Fibroblast of skin of right biceps (primary cell): ENCODE measurements at regions not wholly inside any gene's neighbourhood (a gene's known extent, or its start where the extent isn't known, plus 50 kb on each side); places are given as distances from the start of the nearest gene placed in this dataset.
"Not testable (repeated sequence)": the region's sequence is repeated elsewhere in the genome, so short reads cannot be mapped to it uniquely, and the experiment has no call there.

Source experiments
- DNase-seq: peaks from one replicate; pipeline ENCODE4 v3.0.0-alpha.2; 2013

DNA sequence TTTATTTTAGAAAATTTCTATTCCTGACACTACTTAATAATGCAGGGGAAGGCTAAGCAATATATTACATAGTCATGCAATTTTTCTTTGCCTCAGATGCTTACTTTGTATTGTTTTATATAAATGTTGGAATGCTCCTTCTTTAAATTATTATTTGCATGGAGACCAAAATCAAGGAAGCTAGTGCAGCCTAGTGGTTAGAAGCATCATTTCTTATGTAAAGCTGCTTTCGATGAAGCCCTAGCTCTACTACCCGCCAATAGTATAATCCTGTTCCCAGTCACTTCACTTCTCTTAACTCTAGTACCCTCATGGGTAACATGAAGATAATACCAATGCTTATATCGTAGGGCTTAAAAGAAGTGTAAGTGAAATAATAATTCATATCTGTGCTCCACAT, 198.9 kb downstream of the LRATD1 start:
- DNase-seq, result peak; percentile 4

DNA sequence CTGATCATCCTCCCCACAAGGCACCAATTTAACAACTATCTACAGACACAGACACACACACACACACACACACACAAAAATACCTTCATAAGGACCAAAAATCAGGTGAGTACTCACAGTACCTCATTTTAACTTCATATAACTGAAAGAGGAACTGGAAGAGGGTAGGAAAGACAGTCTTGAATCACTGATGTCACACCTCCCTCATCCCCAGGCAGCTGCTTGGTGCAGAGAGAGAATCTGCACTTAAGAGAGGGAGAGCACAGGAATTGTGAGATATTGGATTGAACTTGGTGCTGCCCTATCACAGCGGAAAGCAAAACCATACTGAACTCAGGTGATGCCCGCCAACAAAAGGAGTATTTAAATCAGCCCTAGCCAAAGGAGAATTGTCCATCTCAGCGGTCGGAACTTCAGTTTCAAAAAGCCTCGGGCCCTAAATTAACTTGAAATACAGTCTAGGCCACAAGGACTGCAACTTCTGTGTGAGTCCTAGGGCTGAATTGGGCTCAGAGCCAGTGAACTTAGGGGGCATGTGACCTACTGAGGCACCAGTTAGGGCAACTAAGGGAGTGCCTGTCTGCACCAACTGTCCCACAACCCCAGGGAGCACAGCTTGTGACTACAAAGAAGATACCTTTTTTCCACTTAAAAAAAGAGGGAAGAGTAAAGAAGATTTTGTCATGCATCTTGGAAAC, 211.1 kb downstream of the LRATD1 start:
- DNase-seq, result no peak

- DNase-seq, result no peak
Observed at GRCh38 chr2:14855751-14856150, 223.2 kb downstream of the LRATD1 start.

DNA sequence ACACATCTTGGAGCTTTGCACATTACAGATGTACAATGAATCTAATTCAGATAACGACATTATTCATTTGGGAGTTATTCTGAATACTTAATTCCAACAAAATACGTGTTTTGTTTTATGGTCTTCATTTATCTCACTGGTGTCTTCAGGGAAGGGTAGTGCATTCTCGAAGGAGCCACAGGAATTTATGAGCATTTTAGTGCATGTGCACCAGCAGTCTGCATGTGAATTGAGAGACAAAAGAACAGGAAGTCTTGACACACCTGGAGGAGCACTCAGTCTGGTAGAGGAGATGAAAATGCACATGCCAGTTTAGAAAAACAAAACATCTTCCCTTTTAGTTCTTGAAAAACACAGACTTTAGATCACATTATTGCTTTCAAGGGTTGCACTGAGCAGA, 228.7 kb downstream of the LRATD1 start:
- no peak for DNase-seq

- no peak for DNase-seq
Observed at GRCh38 chr2:14866736-14867352, 234.3 kb downstream of the LRATD1 start.

GRCh38 chr2:14867853-14868252, 235.3 kb downstream of the LRATD1 start:
- DNase-seq, result no peak

GRCh38 chr2:14872779-14873325, 240.3 kb downstream of the LRATD1 start:
- DNase-seq, result no peak

DNA sequence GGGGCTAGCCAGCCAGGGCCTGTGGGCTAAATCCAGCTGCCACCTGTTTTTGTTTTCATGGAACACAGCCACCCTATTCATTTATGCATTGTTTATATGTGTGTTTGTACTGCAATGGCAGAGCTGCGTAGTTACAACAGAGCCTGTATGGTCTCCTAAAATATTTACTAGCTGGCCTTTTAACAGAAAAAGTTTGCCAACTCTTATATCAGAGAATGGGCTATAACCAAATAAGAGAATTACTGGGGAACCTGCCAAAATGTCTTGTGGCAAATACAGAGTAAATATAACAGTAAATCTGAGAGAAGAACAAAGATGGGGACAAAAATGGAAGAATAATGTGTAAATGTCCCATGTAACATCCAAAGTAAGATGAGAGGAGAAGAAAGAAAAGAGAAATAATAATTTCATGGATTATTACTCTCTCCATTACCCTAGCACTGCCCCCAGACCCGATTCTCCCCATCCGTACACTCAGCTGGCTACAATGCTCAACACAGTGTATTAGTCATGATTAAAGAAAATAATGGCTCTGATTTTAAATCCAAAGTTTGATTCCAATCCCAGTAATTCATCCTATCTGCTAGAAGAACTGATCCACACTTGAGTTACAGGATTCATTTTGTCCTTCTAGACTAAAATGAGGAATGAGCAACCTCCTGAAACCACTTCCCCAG, 249.3 kb downstream of the LRATD1 start:
- no peak for DNase-seq

DNA sequence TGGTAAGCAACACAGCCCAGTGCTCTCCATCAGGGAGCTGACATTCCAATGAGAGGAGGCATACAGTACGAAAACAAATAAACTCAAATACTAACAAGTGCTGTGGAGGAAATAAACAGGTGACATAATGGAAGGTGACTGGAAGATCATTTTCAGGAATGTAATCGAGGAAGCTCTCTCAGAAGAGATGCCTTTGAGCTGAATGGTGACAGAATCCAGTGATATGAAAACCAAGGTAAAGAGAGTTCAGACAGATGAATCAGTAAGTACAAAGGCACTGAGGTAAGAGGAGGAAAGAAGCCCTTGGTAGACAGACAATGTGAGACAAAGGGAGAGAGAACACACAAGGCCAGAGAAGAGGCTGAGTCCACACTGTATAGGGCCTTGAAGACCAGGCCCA, 252.1 kb downstream of the LRATD1 start:
- DNase-seq, result no peak

GRCh38 chr2:14891546-14891945, 259.0 kb downstream of the LRATD1 start:
- DNase-seq, result no peak

DNA sequence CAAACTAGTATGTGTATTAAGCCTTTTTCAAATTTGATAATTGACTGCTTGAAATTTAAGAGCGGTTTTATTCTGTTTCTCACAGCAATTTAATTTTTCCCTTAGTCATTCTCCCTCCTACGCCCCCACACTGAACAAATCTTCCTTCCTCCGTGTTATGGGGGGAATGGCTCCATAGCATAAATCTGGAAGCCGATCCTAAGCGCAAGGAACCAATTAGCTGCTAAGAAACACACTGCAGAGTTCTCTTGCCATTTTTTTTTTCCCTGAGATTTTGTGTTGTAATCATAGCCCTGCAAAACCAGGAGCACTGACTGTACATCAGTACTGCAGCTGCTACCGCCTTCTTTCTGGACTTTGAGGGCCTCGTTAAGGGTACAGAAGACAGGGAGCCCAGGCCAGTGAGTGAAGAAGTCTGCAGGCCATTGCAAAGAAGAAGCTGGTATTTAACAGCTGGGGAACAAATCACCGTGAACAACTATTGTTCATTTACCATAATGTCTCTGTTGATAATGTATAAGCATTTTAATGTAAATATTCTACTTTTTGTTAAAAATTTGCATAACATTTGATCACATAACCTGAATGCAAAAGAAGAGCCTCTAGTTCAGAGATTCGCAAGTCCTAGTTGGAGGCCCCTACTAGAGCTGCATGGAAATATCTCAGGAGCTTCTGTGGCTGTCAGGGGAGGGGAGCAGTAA, 264.0 kb downstream of the LRATD1 start:
- peak; percentile 34 for DNase-seq

DNA sequence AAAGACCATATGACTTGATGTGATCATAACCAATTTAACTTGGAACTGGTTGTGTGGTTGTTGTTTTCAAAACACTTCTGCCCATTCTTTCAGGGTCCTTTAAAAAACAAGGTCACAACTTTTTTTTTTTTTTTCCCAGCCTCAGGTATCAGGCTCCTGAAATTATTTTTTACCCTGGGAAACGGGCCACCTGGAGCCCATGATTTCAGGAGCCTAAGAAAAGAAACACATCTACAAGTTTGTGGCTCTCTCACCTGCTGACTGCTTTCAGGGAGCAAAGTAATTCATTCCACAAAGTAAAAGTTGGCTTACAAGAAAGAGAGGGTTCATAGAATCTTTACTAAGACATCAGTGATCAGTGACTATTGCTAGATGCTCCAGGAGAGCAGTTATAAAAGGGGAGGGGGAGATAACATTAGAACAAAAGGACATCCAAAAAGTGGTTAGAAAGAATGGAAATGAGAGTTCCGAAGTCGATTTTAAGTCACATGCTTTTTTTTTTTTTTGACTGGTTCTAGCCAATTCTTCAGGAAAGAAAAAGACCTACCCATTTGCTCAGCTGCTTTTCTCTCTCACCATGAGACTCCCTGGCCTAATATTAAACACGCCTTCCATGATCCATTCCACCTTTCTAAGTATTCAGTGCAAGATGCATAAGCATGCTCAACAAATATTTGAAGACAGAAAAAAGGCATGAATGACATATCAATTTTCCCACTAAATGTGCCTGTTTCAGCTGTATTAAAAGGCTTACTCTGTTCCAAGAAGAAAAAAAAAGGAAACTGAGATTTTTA, 267.3 kb downstream of the LRATD1 start:
- no peak for DNase-seq

GRCh38 chr2:14901737-14902136, 269.2 kb downstream of the LRATD1 start:
- peak; percentile 22 for DNase-seq

- DNase-seq, result no peak
Observed at GRCh38 chr2:14902953-14903352, 270.4 kb downstream of the LRATD1 start.

GRCh38 chr2:14903709-14904374, 271.3 kb downstream of the LRATD1 start:
- no peak for DNase-seq

GRCh38 chr2:14904378-14904777, 271.9 kb downstream of the LRATD1 start:
- DNase-seq, result not testable (repeated sequence)

DNA sequence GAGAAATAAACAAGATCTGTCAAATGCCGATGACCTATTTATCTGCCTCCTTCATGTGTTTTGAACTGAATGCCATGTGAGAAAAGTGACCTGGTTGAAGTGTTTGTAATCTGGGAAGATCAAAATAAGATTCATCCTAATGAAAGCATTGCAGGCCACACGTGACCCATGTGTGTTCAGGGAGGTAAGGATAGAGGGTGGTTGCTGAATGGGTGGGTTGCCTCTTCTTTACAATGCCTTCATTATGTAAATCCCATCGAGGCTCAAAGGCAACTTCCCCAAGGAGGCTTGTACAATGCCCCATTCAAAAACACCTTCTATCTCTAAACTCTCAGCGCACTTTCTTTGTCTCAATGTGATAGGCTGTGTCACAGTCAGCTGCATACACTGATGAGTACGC, 273.1 kb downstream of the LRATD1 start:
- DNase-seq, result no peak

DNA sequence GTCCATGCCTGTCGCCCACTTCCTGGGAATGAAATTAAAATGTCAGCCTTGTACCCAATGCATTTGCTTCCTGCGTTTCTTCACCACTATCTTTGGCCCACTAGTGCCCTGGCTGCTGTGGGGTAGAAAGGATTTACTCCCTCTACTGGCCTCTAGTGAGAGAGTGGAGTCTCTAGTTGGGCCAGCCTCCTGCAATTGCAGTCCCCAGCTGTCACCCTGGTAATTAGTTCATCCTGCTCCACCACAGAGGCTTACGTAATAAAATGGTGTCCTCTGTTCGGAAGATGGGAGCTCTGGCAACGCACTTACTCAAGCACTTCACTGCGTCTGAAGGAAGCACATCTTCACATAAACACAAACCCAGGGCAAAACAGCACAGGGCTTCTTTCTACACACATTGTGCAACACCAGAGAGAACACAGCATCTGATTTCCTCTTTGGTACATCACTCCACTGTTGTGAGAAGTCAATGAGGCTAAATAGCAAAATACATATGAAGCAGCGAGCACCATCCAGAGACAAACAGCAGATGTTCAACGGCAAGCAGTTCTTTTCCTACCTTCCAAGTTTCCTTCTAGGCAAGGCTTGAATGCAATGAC, 274.6 kb downstream of the LRATD1 start:
- peak; percentile 16 for DNase-seq

DNA sequence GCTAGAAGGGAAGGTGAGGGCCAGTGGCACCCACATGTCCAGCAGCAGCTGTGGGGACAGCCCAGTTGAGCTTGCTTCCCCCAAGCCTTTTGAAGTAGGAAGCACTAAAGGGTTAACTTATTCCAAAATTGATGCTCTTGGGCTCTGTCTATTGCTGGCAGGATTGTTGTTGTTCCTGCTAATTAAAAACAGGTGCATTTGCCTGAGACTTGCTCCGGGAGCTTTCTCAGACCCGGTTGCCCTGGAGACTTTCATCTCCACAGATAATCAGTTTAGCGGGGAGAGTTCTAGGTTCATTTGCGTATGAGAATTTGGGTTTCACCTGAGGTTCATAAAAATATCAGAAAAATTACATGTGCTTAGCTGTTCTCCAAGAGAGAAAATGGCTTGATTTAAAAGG, 277.3 kb downstream of the LRATD1 start:
- DNase-seq, result peak; percentile 29

DNA sequence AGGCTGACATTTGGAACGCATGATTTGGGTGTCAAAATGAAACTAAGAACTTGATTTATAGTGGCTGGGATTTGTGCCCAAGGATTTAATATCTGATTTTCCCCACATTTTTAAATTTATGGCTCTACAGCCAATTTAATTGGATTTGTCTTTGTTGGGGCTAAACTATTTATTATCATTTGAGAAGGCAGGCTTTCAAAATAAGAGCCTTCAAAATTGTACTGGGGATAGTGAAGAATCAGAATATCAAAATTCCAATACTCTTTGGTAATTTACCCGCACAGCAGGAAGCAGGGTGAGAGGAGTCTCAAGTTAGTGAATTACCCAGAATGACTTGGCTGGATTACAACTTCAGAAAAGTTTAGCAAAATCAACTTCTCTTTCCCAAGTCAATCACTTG, 278.1 kb downstream of the LRATD1 start:
- peak; percentile 48 for DNase-seq

GRCh38 chr2:14915983-14916382, 283.5 kb downstream of the LRATD1 start:
- DNase-seq, result no peak
